ENCODE measurements at regions not wholly inside any gene's neighbourhood (a gene's known extent, or its start where the extent isn't known, plus 50 kb on each side); places are given as distances from the start of the nearest gene placed in this dataset.
A peak's percentile ranks its signal among the peaks of the same experiment; 100 is the strongest.

- Histone ChIP-seq H3K27me3 (no peaks in the 10 kb centered on the region), H3K9me3 (no peaks in the 10 kb centered on the region), H3K4me1 (no peaks in the 10 kb centered on the region), H3K4me3 (no peak overlapping the region), H3K27ac (no peak overlapping the region), H3K36me3 (no peaks in the 10 kb centered on the region)
- TF ChIP-seq CTCF (IDR thresholded peaks at IDR 0.05): no peak
- DNase-seq (ENCODE audit: low spot score in 2 of 2): no peak
- intact Hi-C loops (cut with DNase I): no loop called here
Measured at GRCh38 chr10:89853781-89854191, 152.4 kb downstream of the KIF20B start.

- H3K27ac ChIP-seq: no peak overlapping the region
- no peaks in the 10 kb centered on the region for H3K9me3 ChIP-seq
- no peaks in the 10 kb centered on the region for H3K36me3 ChIP-seq
- TF ChIP-seq CTCF (IDR thresholded peaks at IDR 0.05): no peak
- intact Hi-C loops (cut with DNase I): no loop called here
- no peaks in the 10 kb centered on the region for H3K4me1 ChIP-seq
- H3K27me3 ChIP-seq: no peaks in the 10 kb centered on the region
- no peak for DNase-seq (ENCODE audit: low spot score in 2 of 2)
- H3K4me3 ChIP-seq: no peak overlapping the region
Measured at GRCh38 chr10:89857431-89858042, 156.1 kb downstream of the KIF20B start.

- no peak for DNase-seq (ENCODE audit: low spot score in 2 of 2)
- intact Hi-C loops (cut with DNase I): no loop called here
- Histone ChIP-seq H3K9me3 (no peaks in the 10 kb centered on the region), H3K27me3 (no peaks in the 10 kb centered on the region), H3K4me1 (no peaks in the 10 kb centered on the region), H3K4me3 (no peak overlapping the region), H3K27ac (no peak overlapping the region), H3K36me3 (no peaks in the 10 kb centered on the region)
- TF ChIP-seq CTCF (IDR thresholded peaks at IDR 0.05): no peak
Measured at GRCh38 chr10:89861199-89861573, 159.8 kb downstream of the KIF20B start.

- no peak for TF ChIP-seq CTCF (IDR thresholded peaks at IDR 0.05)
- no peaks in the 10 kb centered on the region for H3K4me1 ChIP-seq
- peak overlapping the region in 1 of 2 donors; percentile 28 for H3K27ac ChIP-seq
- no peak overlapping the region for H3K4me3 ChIP-seq
- no peaks in the 10 kb centered on the region for H3K9me3 ChIP-seq
- no peaks in the 10 kb centered on the region for H3K36me3 ChIP-seq
- intact Hi-C loops (cut with DNase I): no loop called here
- H3K27me3 ChIP-seq: no peaks in the 10 kb centered on the region
- no peak for DNase-seq (ENCODE audit: low spot score in 2 of 2)
Measured at GRCh38 chr10:89861584-89862301, 160.4 kb downstream of the KIF20B start.

- no peak for DNase-seq (ENCODE audit: low spot score in 2 of 2)
- Histone ChIP-seq H3K4me1 (peaks cover 0 to 13% of the 10 kb centered on the region in 2 donors), H3K4me3 (no peak overlapping the region), H3K27me3 (no peaks in the 10 kb centered on the region), H3K36me3 (no peaks in the 10 kb centered on the region), H3K27ac (no peak overlapping the region), H3K9me3 (no peaks in the 10 kb centered on the region)
- intact Hi-C loops (cut with DNase I): no loop called here
- TF ChIP-seq CTCF (IDR thresholded peaks at IDR 0.05): no peak
Measured at GRCh38 chr10:89867964-89868363, 166.6 kb downstream of the KIF20B start.
